ENCODE measurements at regions not wholly inside any gene's neighbourhood (a gene's known extent, or its start where the extent isn't known, plus 50 kb on each side); places are given as distances from the start of the nearest gene placed in this dataset.

DNA sequence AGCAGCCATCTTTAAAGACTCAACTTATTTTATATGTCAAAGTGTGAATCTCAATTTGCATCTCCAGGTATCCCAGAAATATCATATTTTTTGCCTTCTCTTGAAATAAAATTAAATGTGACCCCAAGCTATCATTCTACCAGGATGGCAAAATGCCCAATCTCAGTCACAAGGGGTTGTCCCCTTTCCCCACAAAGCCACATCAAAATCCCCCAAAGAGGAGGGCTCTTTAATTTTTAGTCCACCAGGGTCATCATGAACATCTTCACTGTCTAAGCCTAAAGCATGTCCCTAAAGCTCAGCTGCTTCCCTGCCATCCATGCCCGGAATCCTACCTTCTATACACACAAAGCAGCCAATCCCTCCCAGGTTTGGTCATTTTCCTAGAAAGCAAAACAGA lies 670.5 kb upstream of the KLF4 start:
- TF ChIP-seq, protein P1, sequence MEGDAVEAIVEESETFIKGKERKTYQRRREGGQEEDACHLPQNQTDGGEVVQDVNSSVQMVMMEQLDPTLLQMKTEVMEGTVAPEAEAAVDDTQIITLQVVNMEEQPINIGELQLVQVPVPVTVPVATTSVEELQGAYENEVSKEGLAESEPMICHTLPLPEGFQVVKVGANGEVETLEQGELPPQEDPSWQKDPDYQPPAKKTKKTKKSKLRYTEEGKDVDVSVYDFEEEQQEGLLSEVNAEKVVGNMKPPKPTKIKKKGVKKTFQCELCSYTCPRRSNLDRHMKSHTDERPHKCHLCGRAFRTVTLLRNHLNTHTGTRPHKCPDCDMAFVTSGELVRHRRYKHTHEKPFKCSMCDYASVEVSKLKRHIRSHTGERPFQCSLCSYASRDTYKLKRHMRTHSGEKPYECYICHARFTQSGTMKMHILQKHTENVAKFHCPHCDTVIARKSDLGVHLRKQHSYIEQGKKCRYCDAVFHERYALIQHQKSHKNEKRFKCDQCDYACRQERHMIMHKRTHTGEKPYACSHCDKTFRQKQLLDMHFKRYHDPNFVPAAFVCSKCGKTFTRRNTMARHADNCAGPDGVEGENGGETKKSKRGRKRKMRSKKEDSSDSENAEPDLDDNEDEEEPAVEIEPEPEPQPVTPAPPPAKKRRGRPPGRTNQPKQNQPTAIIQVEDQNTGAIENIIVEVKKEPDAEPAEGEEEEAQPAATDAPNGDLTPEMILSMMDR (IDR thresholded peaks at IDR 0.05; ENCODE audit: low read depth, low read length, missing input control) = no peak
- no peak for TF ChIP-seq GABPA (IDR thresholded peaks at IDR 0.05 in 1 of 2, conservative IDR thresholded peaks at IDR 0.05 in 1 of 2)
